ENCODE measurements at regions not wholly inside any gene's neighbourhood (a gene's known extent, or its start where the extent isn't known, plus 50 kb on each side); places are given as distances from the start of the nearest gene placed in this dataset.
A peak's percentile ranks its signal among the peaks of the same experiment; 100 is the strongest.

GRCh38 chrX:106437407-106437806 lies 174.4 kb upstream of the RADX start:
- intact Hi-C loops (cut with DNase I; ENCODE audit: low total_unique reads) = no loop called here
- TF ChIP-seq CTCF (IDR thresholded peaks at IDR 0.05) (no peak), POLR2A (IDR thresholded peaks at IDR 0.05) (no peak)
- no peak for DNase-seq (ENCODE audit: low spot score in 2 of 2)
- 40 to 54% methylated on average over 3 of the region's 3 CpGs for WGBS, 2 donors
- no peak overlapping the region for H3K4me3 ChIP-seq (ENCODE audit: low read depth, poor library complexity, severe bottlenecking)

- 35 to 38% methylated on average over 2 of the region's 2 CpGs for WGBS, 2 donors
- intact Hi-C loops (cut with DNase I; ENCODE audit: low total_unique reads) = no loop called here
- no peak overlapping the region for H3K4me3 ChIP-seq (ENCODE audit: low read depth, poor library complexity, severe bottlenecking)
- DNase-seq (ENCODE audit: low spot score in 2 of 2) = no peak
- TF ChIP-seq POLR2A (IDR thresholded peaks at IDR 0.05) (no peak), CTCF (IDR thresholded peaks at IDR 0.05) (no peak)
Measured at GRCh38 chrX:106450405-106450804, 161.4 kb upstream of the RADX start.

GRCh38 chrX:106451933-106452332 lies 159.8 kb upstream of the RADX start:
- no peak overlapping the region for H3K4me3 ChIP-seq (ENCODE audit: low read depth, poor library complexity, severe bottlenecking)
- intact Hi-C loops (cut with DNase I; ENCODE audit: low total_unique reads) = no loop called here
- DNase-seq (ENCODE audit: low spot score in 2 of 2) = no peak
- 98 to 99% methylated on average over 2 of the region's 2 CpGs for WGBS, 2 donors
- TF ChIP-seq CTCF (IDR thresholded peaks at IDR 0.05) (no peak), POLR2A (IDR thresholded peaks at IDR 0.05) (no peak)

- no peak for DNase-seq (ENCODE audit: low spot score in 2 of 2)
- intact Hi-C loops (cut with DNase I; ENCODE audit: low total_unique reads) = no loop called here
- no peak overlapping the region for H3K4me3 ChIP-seq (ENCODE audit: low read depth, poor library complexity, severe bottlenecking)
- TF ChIP-seq CTCF (IDR thresholded peaks at IDR 0.05) (no peak), POLR2A (IDR thresholded peaks at IDR 0.05) (no peak)
- WGBS, 2 donors = 81 to 88% methylated on average over 1 of the region's 1 CpG
Measured at GRCh38 chrX:106454991-106455390, 156.8 kb upstream of the RADX start.

GRCh38 chrX:106457802-106458201 lies 154.0 kb upstream of the RADX start:
- TF ChIP-seq CTCF (IDR thresholded peaks at IDR 0.05) (no peak), POLR2A (IDR thresholded peaks at IDR 0.05) (no peak)
- intact Hi-C loops (cut with DNase I; ENCODE audit: low total_unique reads) = no loop called here
- H3K4me3 ChIP-seq (ENCODE audit: low read depth, poor library complexity, severe bottlenecking) = no peak overlapping the region
- WGBS, 2 donors = 21 to 33% methylated on average over 1 of the region's 1 CpG
- DNase-seq (ENCODE audit: low spot score in 2 of 2) = no peak

- WGBS, 2 donors = 56 to 62% methylated on average over 14 to 15 of the region's 15 CpGs
- TF ChIP-seq CTCF (IDR thresholded peaks at IDR 0.05) = no peak
- no peak for TF ChIP-seq POLR2A (IDR thresholded peaks at IDR 0.05)
- intact Hi-C loops (cut with DNase I; ENCODE audit: low total_unique reads) = no loop called here
- peak in 1 of 2 donors; percentile 82 for DNase-seq (ENCODE audit: low spot score in 2 of 2)
- H3K4me3 ChIP-seq (ENCODE audit: low read depth, poor library complexity, severe bottlenecking) = no peak overlapping the region
Measured at GRCh38 chrX:106467422-106467821, 144.4 kb upstream of the RADX start.
